ENCODE measurements at regions not wholly inside any gene's neighbourhood (a gene's known extent, or its start where the extent isn't known, plus 50 kb on each side); places are given as distances from the start of the nearest gene placed in this dataset.

- Mint-ChIP-seq H3K27ac (no peak overlapping the region), H3K4me3 (no peak overlapping the region), H3K4me1 (ENCODE audit: low read depth) (peaks cover 8% of the 10 kb centered on the region), H3K36me3 (no peaks in the 10 kb centered on the region), H3K9me3 (no peaks in the 10 kb centered on the region), H3K27me3 (no peaks in the 10 kb centered on the region)
- ChIA-PET POLR2A (interaction anchor here (1.3 kb wide), 1 partner anchor 14 kb away, joined by 3 read pairs; no protein-coding TSS in a partner anchor), CTCF (interaction anchor here (1.0 kb wide), 1 partner anchor 357 kb away, joined by 5 read pairs; no protein-coding TSS in a partner anchor)
- intact Hi-C loops (cut with micrococcal nuclease), result no loop called here
- DNase-seq, result no peak
Measured at GRCh38 chr13:30128095-30128494, 179.3 kb downstream of the KATNAL1 start.

DNA sequence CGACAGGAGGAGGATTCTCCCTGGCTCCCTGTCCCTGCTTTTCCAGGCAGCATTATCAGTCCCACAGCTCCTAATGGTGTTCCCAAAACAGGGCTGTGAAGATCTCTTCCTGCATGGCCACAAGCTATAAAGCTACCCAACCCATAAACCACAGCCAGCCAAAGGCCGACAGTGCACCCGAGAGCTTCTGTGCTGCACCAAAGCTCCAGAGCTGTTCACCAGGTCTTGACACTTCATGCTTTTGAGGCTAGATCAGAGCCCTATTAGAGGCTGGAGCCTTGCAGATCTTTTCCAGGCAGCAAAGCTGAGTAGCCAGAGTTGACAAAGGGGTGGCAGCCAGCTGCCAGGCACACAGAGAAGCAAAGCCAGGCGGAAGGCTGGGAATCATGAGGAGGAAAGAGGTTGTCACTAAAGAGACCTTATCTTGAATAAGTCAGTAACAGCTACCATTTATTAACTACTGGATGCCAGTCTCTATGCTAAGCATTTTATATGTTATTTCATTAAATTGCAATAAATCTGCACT lies 180.4 kb downstream of the KATNAL1 start:
- Mint-ChIP-seq H3K27me3 (no peaks in the 10 kb centered on the region), H3K4me1 (ENCODE audit: low read depth) (peaks cover 7% of the 10 kb centered on the region), H3K4me3 (no peak overlapping the region), H3K9me3 (no peaks in the 10 kb centered on the region), H3K36me3 (no peaks in the 10 kb centered on the region), H3K27ac (no peak overlapping the region)
- intact Hi-C loops (cut with micrococcal nuclease), result no loop called here
- DNase-seq, result no peak
- ChIA-PET CTCF (interaction anchor here (0.9 to 2.6 kb wide), 3 partner anchors 12 to 356 kb away, joined by 4 to 14 read pairs (median 5); no protein-coding TSS in a partner anchor), POLR2A (interaction anchor here (1.3 kb wide), 1 partner anchor 16 kb away, joined by 3 read pairs; no protein-coding TSS in a partner anchor)

- no peak overlapping the region for H3K27ac Mint-ChIP-seq
- CTCF ChIA-PET, result interaction anchor here (0.6 to 2.6 kb wide), 2 partner anchors 10 to 266 kb away, joined by 3 to 14 read pairs; no protein-coding TSS in a partner anchor
- peaks cover 18% of the 10 kb centered on the region for H3K4me1 Mint-ChIP-seq (ENCODE audit: low read depth)
- POLR2A ChIA-PET, result no interaction called here
- DNase-seq, result no peak
- no peaks in the 10 kb centered on the region for H3K27me3 Mint-ChIP-seq
- no peak overlapping the region for H3K4me3 Mint-ChIP-seq
- no peaks in the 10 kb centered on the region for H3K9me3 Mint-ChIP-seq
- H3K36me3 Mint-ChIP-seq, result no peaks in the 10 kb centered on the region
- intact Hi-C loops (cut with micrococcal nuclease), result no loop called here
Measured at GRCh38 chr13:30125422-30126073, 181.8 kb downstream of the KATNAL1 start.

DNA sequence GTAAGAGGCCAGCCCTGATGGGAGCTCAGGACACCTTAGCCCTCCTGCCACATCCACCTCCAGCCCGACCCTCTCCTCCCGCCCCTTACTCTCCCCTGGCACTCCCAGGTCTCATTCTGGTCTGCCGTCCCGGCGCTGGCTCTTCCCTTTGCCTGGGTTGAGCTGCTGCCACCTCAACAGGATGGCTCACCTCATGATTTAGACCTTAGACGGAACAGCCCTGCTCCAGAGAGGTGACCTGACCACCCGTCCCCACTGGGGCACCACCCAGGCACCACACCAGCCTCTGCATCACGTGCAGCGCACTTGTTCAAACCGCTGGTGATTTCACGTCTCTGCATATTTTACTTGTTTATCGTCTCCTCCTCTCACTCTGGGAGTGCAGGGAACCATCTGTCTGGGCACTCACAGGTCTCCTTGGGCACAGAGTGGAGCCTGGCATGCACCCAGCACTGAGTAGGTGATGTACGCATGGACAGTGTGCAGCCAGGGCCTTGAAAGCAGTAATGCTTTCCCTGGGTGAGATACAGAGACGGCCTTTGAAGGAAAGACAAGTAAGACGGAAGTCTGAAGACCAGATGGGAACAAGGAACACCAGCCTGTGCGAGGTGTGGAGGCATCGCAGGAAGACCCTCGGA lies 183.1 kb downstream of the KATNAL1 start:
- CTCF ChIA-PET, result interaction anchor here (2.7 to 4.1 kb wide), 2 partner anchors 8 to 11 kb away, joined by 19 to 38 read pairs; no protein-coding TSS in a partner anchor
- Mint-ChIP-seq H3K9me3 (no peaks in the 10 kb centered on the region), H3K36me3 (no peaks in the 10 kb centered on the region)

DNA sequence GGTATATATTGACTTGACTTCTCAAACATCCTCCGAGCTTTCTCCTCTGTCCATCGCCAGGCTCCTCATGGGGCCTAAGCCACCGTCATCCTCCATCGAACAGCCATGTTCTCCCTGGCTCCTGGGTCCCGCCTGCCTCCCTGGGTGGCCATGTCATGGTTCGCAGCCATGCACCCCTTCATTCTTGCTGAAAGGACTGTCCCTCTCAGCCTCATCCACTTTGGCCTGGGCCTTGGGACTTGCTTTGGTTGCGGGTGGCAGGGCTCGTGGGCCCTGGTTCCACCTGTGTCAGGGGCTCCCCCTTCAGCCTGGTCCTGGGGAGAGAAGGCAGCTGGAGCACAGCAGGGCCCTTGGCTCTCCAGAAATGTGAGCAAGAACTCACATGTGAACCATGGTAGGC lies 183.8 kb downstream of the KATNAL1 start:
- DNase-seq, result no peak
- ChIA-PET POLR2A (no interaction called here), CTCF (interaction anchor here (2.7 to 4.1 kb wide), 2 partner anchors 8 to 11 kb away, joined by 19 to 38 read pairs; no protein-coding TSS in a partner anchor)
- H3K4me3 Mint-ChIP-seq, result no peak overlapping the region
- H3K36me3 Mint-ChIP-seq, result no peaks in the 10 kb centered on the region
- no peak overlapping the region for H3K27ac Mint-ChIP-seq
- H3K4me1 Mint-ChIP-seq (ENCODE audit: low read depth), result peaks cover 35% of the 10 kb centered on the region
- intact Hi-C loops (cut with micrococcal nuclease), result no loop called here
- no peaks in the 10 kb centered on the region for H3K27me3 Mint-ChIP-seq
- H3K9me3 Mint-ChIP-seq, result no peaks in the 10 kb centered on the region

More for the DNA sequence above, 183.1 kb downstream of the KATNAL1 start:
- Mint-ChIP-seq H3K4me1 (ENCODE audit: low read depth) (peaks cover 31% of the 10 kb centered on the region), H3K27ac (no peak overlapping the region), H3K4me3 (no peak overlapping the region), H3K27me3 (no peaks in the 10 kb centered on the region)
- intact Hi-C loops (cut with micrococcal nuclease), result no loop called here
- no peak for DNase-seq
- POLR2A ChIA-PET, result no interaction called here

GRCh38 chr13:30121666-30122065 lies 185.7 kb downstream of the KATNAL1 start:
- ChIA-PET CTCF (interaction anchor here (2.7 to 4.1 kb wide), 2 partner anchors 9 to 10 kb away, joined by 19 to 38 read pairs; no protein-coding TSS in a partner anchor), POLR2A (interaction anchor here (1.2 kb wide), 1 partner anchor 10 kb away, joined by 3 read pairs; no protein-coding TSS in a partner anchor)
- DNase-seq, result no peak
- no peaks in the 10 kb centered on the region for H3K36me3 Mint-ChIP-seq
- H3K27ac Mint-ChIP-seq, result no peak overlapping the region
- peaks cover 38% of the 10 kb centered on the region for H3K4me1 Mint-ChIP-seq (ENCODE audit: low read depth)
- no peaks in the 10 kb centered on the region for H3K27me3 Mint-ChIP-seq
- no peak overlapping the region for H3K4me3 Mint-ChIP-seq
- intact Hi-C loops (cut with micrococcal nuclease), result no loop called here
- H3K9me3 Mint-ChIP-seq, result no peaks in the 10 kb centered on the region

GRCh38 chr13:30121244-30121643 lies 186.1 kb downstream of the KATNAL1 start:
- Mint-ChIP-seq H3K9me3 (no peaks in the 10 kb centered on the region), H3K4me1 (ENCODE audit: low read depth) (peaks cover 38% of the 10 kb centered on the region), H3K27me3 (no peaks in the 10 kb centered on the region), H3K27ac (no peak overlapping the region), H3K36me3 (no peaks in the 10 kb centered on the region), H3K4me3 (no peak overlapping the region)
- intact Hi-C loops (cut with micrococcal nuclease), result no loop called here
- ChIA-PET CTCF (interaction anchor here (4.1 kb wide), 1 partner anchor 11 kb away, joined by 38 read pairs; no protein-coding TSS in a partner anchor), POLR2A (interaction anchor here (1.2 kb wide), 1 partner anchor 11 kb away, joined by 3 read pairs; no protein-coding TSS in a partner anchor)
- no peak for DNase-seq

- no peaks in the 10 kb centered on the region for H3K27me3 Mint-ChIP-seq
- no peak for DNase-seq
- no peaks in the 10 kb centered on the region for H3K9me3 Mint-ChIP-seq
- peaks cover 40% of the 10 kb centered on the region for H3K4me1 Mint-ChIP-seq (ENCODE audit: low read depth)
- ChIA-PET CTCF (interaction anchor here (2.2 to 4.1 kb wide), 2 partner anchors 12 kb away, joined by 8 to 38 read pairs; no protein-coding TSS in a partner anchor), POLR2A (interaction anchor here (0.6 kb wide), 1 partner anchor 94 kb away, joined by 3 read pairs; no protein-coding TSS in a partner anchor)
- intact Hi-C loops (cut with micrococcal nuclease), result no loop called here
- no peaks in the 10 kb centered on the region for H3K36me3 Mint-ChIP-seq
- H3K4me3 Mint-ChIP-seq, result no peak overlapping the region
- H3K27ac Mint-ChIP-seq, result peak overlapping the region; percentile 30
Measured at GRCh38 chr13:30120133-30120822, 187.1 kb downstream of the KATNAL1 start.

DNA sequence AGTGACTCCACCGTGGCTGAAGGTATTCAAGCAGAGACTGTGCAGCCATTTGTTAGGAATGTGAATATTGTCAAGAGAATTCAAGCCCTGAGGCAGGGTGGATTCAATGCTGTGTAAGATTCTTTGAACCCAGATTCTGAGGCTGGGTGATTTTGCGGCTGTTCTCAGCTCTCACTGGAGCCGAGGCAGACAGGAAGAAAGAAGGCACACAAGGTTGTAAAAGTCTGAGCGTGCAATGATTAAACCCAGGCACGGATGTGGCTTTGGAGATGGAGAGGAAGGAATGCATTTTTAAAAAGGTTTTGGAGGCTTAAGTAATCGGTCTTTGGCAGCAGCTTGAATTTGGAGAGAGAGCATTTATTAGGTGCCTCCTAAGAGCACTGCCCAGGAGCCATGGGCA lies 187.9 kb downstream of the KATNAL1 start:
- H3K27me3 Mint-ChIP-seq, result no peaks in the 10 kb centered on the region
- H3K4me1 Mint-ChIP-seq (ENCODE audit: low read depth), result peaks cover 44% of the 10 kb centered on the region
- DNase-seq, result peak; percentile 63
- intact Hi-C loops (cut with micrococcal nuclease), result no loop called here
- no peak overlapping the region for H3K4me3 Mint-ChIP-seq
- POLR2A ChIA-PET, result no interaction called here
- no peaks in the 10 kb centered on the region for H3K36me3 Mint-ChIP-seq
- no peaks in the 10 kb centered on the region for H3K9me3 Mint-ChIP-seq
- CTCF ChIA-PET, result interaction anchor here (2.2 kb wide), 1 partner anchor 13 kb away, joined by 8 read pairs; no protein-coding TSS in a partner anchor
- H3K27ac Mint-ChIP-seq, result no peak overlapping the region

DNA sequence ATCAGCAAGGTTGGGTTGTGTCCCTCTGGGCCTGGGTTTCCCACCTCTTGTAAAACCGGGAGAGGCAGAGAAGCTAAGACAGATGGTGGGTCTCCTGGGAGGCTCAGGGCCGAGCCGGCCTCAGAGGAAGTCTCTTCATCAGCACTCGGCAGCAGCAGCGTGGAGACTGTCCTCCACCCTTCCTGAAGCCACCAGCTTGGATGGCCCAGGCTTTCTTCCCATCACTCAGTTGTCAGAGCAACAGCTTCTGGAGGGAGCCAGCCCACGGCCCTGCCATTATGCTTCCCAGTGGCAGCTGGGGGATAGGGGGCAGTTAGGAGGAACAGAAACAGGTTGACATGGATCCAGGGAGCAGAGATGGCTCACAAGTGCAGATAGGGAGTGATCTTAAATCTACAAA lies 191.0 kb downstream of the KATNAL1 start:
- peaks cover 1% of the 10 kb centered on the region for H3K27me3 Mint-ChIP-seq
- H3K4me1 Mint-ChIP-seq (ENCODE audit: low read depth), result peaks cover 49% of the 10 kb centered on the region
- H3K9me3 Mint-ChIP-seq, result no peaks in the 10 kb centered on the region
- no peak overlapping the region for H3K4me3 Mint-ChIP-seq
- no peak for DNase-seq
- CTCF ChIA-PET, result interaction anchor here (0.8 to 7.3 kb wide), 11 partner anchors 12 to 353 kb away, joined by 3 to 331 read pairs (median 18); partner anchors contain the start of gene UBL3
- intact Hi-C loops (cut with micrococcal nuclease), result no loop called here
- POLR2A ChIA-PET, result interaction anchor here (0.6 to 2.9 kb wide), 3 partner anchors 26 to 630 kb away, joined by 3 to 9 read pairs (median 4); no protein-coding TSS in a partner anchor
- no peaks in the 10 kb centered on the region for H3K36me3 Mint-ChIP-seq
- no peak overlapping the region for H3K27ac Mint-ChIP-seq

DNA sequence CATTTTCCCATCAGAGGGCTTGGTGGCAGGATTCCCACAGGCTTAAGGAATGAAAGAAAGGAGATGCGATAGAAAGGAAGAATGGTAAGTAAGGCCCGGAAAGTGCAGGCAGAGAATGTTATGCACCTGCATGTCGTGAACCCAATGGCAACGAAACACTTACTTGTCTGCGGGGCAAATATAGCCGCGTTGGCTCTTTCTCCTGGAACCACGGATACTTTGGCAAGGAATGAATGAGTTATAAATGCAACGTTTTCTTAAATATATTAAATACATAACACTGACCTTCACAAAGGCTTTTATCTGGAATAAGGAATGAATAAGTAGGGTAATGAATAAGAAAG lies 192.1 kb downstream of the KATNAL1 start:
- DNase-seq, result no peak
- ChIA-PET POLR2A (interaction anchor here (0.6 to 2.9 kb wide), 5 partner anchors 17 to 353 kb away, joined by 3 to 9 read pairs (median 4); partner anchors contain the start of gene UBL3), CTCF (interaction anchor here (0.6 to 7.3 kb wide), 60 partner anchors 10 to 930 kb away, joined by 3 to 331 read pairs (median 5); partner anchors contain the start of genes KATNAL1, UBL3 and USPL1)
- Mint-ChIP-seq H3K27ac (no peak overlapping the region), H3K27me3 (peaks cover 1% of the 10 kb centered on the region), H3K4me1 (ENCODE audit: low read depth) (peaks cover 38% of the 10 kb centered on the region), H3K36me3 (no peaks in the 10 kb centered on the region), H3K9me3 (no peaks in the 10 kb centered on the region), H3K4me3 (peak overlapping the region; percentile 59)
- intact Hi-C loops (cut with micrococcal nuclease), result loop anchor here (1.0 kb wide), 1 partner anchor 520 kb away; the partner anchor contains the start of gene SLC7A1
